ENCODE measurements at regions not wholly inside any gene's neighbourhood (a gene's known extent, or its start where the extent isn't known, plus 50 kb on each side); places are given as distances from the start of the nearest gene placed in this dataset.

GRCh38 chr2:177328056-177328455, 63.5 kb upstream of the NFE2L2 start:
- 62 to 89% (median 82%) methylated on average over 2 of the region's 2 CpGs for WGBS, 3 donors
- Histone ChIP-seq H3K36me3 (no peaks in the 10 kb centered on the region), H3K4me1 (ENCODE audit: insufficient read depth) (peaks cover under 1% of the 10 kb centered on the region), H3K27ac (no peak overlapping the region), H3K4me3 (no peak overlapping the region), H3K9me3 (no peaks in the 10 kb centered on the region), H3K27me3 (no peaks in the 10 kb centered on the region)
- no peak for DNase-seq
- intact Hi-C loops (cut with DNase I) = no loop called here
- no peak for TF ChIP-seq EP300 (IDR thresholded peaks at IDR 0.05)
- no peak for TF ChIP-seq POLR2A (IDR thresholded peaks at IDR 0.05)
- no peak for TF ChIP-seq CTCF (IDR thresholded peaks at IDR 0.05)

DNA sequence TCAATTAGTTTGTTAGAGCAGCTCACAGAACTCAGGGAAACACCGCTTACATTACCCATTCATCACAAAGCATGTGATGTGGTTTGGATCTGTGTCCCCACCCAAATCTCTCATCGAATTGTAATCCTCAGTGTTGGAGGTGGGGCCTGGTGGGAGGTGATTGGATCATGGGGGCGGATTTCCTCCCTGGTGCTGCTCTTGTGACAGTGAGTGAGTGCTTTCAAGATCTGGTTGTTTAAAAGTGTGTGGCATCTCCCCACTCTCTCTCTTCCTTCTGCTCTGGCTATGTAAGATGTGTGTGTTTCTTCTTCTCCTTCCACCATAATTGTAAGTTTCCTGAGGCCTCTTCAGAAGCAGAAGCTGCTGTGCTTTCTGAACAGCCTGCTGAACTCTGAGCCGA, 63.5 kb upstream of the AGPS start:
- TF ChIP-seq POLR2A (IDR thresholded peaks at IDR 0.05) = no peak
- TF ChIP-seq CTCF (IDR thresholded peaks at IDR 0.05) = no peak
- TF ChIP-seq EP300 (IDR thresholded peaks at IDR 0.05) = no peak
- H3K27me3 ChIP-seq = no peaks in the 10 kb centered on the region
- no peak overlapping the region for H3K4me3 ChIP-seq
- H3K9me3 ChIP-seq = no peaks in the 10 kb centered on the region
- no peak for DNase-seq
- no peak overlapping the region for H3K27ac ChIP-seq
- WGBS, 3 donors = 87 to 94% (median 89%) methylated on average over 4 of the region's 4 CpGs
- peaks cover 1% of the 10 kb centered on the region for H3K4me1 ChIP-seq (ENCODE audit: insufficient read depth)
- intact Hi-C loops (cut with DNase I) = no loop called here
- no peaks in the 10 kb centered on the region for H3K36me3 ChIP-seq

DNA sequence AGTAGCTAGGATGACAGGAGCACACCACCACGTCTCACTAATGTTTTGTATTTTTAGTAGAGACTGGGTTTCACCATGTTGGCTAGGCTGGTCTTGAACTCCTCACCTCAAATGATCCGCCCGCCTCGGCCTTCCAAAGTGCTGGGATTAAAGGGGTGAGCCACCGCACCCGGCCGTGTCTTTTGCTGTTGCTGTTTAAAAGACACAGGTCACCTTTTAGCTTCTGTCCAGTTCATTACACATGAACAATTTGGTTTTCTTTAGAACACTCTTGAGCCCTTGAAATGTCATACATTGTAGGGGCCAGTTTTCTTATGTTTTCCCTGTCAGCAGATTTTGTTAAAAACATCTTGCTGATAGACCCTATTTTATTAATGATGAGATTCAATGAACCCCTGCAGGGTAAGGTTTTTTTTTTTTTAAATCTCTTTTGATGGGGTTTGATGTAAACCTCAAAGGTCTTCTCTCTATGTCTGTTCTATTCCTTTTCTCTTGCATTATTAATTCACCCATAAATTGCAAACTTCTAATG, 61.0 kb upstream of the AGPS start:
- no peaks in the 10 kb centered on the region for H3K27me3 ChIP-seq
- H3K9me3 ChIP-seq = no peaks in the 10 kb centered on the region
- peak overlapping the region in 1 of 2 donors; percentile 59 for H3K27ac ChIP-seq
- no peak overlapping the region for H3K4me3 ChIP-seq
- no peak for DNase-seq
- TF ChIP-seq CTCF (IDR thresholded peaks at IDR 0.05) = no peak
- TF ChIP-seq POLR2A (IDR thresholded peaks at IDR 0.05) = no peak
- no peak for TF ChIP-seq EP300 (IDR thresholded peaks at IDR 0.05)
- 74 to 80% (median 74%) methylated on average over 7 of the region's 7 CpGs for whole genome bisulfite sequencing, 3 donors
- intact Hi-C loops (cut with DNase I) = loop anchor here (2.0 to 10.0 kb wide), 6 partner anchors 67 to 273 kb away; partner anchors contain the start of genes NFE2L2 (in 2 of the 4) and HNRNPA3 (in 1 of the 4)
- no peaks in the 10 kb centered on the region for H3K36me3 ChIP-seq
- H3K4me1 ChIP-seq (ENCODE audit: insufficient read depth) = peaks cover 1% of the 10 kb centered on the region

- H3K9me3 ChIP-seq = no peaks in the 10 kb centered on the region
- H3K27me3 ChIP-seq = no peaks in the 10 kb centered on the region
- no peaks in the 10 kb centered on the region for H3K36me3 ChIP-seq
- peak; percentile 46 to 70 (median 56) for DNase-seq
- intact Hi-C loops (cut with DNase I) = loop anchor here (1.0 to 10.0 kb wide), 6 partner anchors 68 to 272 kb away; partner anchors contain the start of genes NFE2L2 (in 2 of the 4) and HNRNPA3 (in 1 of the 4)
- no peak overlapping the region for H3K4me3 ChIP-seq
- peaks cover 1% of the 10 kb centered on the region for H3K4me1 ChIP-seq (ENCODE audit: insufficient read depth)
- TF ChIP-seq CTCF (IDR thresholded peaks at IDR 0.05) (peak; percentile 55 to 78 (median 68)), EP300 (IDR thresholded peaks at IDR 0.05) (no peak)
- WGBS, 3 donors = 8 to 14% (median 12%) methylated on average over 9 of the region's 9 CpGs
- peak overlapping the region in 1 of 2 donors; percentile 59 for H3K27ac ChIP-seq
Observed at GRCh38 chr2:177332026-177332991, 60.3 kb upstream of the AGPS start.
